RWPE2 (cell line): ENCODE measurements at regions not wholly inside any gene's neighbourhood (a gene's known extent, or its start where the extent isn't known, plus 50 kb on each side); places are given as distances from the start of the nearest gene placed in this dataset.
A peak's percentile ranks its signal among the peaks of the same experiment; 100 is the strongest.

ENCODE experiments used
- ATAC-seq: fragments of 200-7000 bp; cut with Tn5 transposase; 3 replicates; pipeline ENCODE4 v1.9.1; 2021; ENCODE audit warnings: low read depth
- DNase-seq: peaks from one replicate; pipeline ENCODE4 v3.0.0-alpha.2; 2020; ENCODE audit warnings: low spot score
- H3K27ac ChIP-seq: fragments of 450-650 bp; 2 replicates; pipeline ENCODE4 v1.5.1; 2017; ENCODE audit warnings: mild to moderate bottlenecking; ENCODE audit not compliant: poor library complexity, severe bottlenecking
- H3K27me3 ChIP-seq: fragments of 250-450 bp; sonication (Bioruptor Pico); 2 replicates; pipeline ENCODE4 v1.5.1; 2021; ENCODE audit warnings: mild to moderate bottlenecking, moderate library complexity; ENCODE audit not compliant: insufficient read depth, poor library complexity, severe bottlenecking
- H3K36me3 ChIP-seq: fragments of 250-450 bp; sonication (Bioruptor Pico); 2 replicates; pipeline ENCODE4 v1.5.1; 2020; ENCODE audit warnings: low read depth, mild to moderate bottlenecking, moderate library complexity
- H3K4me1 ChIP-seq: fragments of 250-450 bp; sonication (Bioruptor Pico); 2 replicates; pipeline ENCODE4 v1.5.1; 2021; ENCODE audit warnings: mild to moderate bottlenecking, moderate library complexity; ENCODE audit not compliant: insufficient read depth, poor library complexity, severe bottlenecking
- H3K4me3 ChIP-seq: fragments of 250-450 bp; sonication (Bioruptor Pico); 2 replicates; pipeline ENCODE4 v1.5.1; 2021; ENCODE audit warnings: mild to moderate bottlenecking, moderate library complexity; ENCODE audit not compliant: severe bottlenecking
- H3K9me3 ChIP-seq: fragments of 250-450 bp; sonication (Bioruptor Pico); 2 replicates; pipeline ENCODE4 v1.5.1; 2021; ENCODE audit warnings: mild to moderate bottlenecking, moderate library complexity; ENCODE audit not compliant: severe bottlenecking
- CTCF ChIP-seq: fragments of 450-650 bp; IDR thresholded peaks from one replicate; pipeline ENCODE4 v1.5.1; 2017; ENCODE audit warnings: mild to moderate bottlenecking, moderate library complexity; ENCODE audit not compliant: poor library complexity, severe bottlenecking

GRCh38 chr2:172232708-172233396 is 130.2 kb upstream of the DLX2 start:
- H3K4me3 ChIP-seq: no peak overlapping the region
- TF ChIP-seq CTCF: no peak
- no peak for DNase-seq

GRCh38 chr2:172233987-172234715 is 131.5 kb upstream of the DLX2 start:
- ATAC-seq: no peak
- TF ChIP-seq CTCF: no peak
- no peak for DNase-seq
- no peak overlapping the region for H3K4me3 ChIP-seq
- H3K9me3 ChIP-seq: no peaks in the 10 kb centered on the region
- no peaks in the 10 kb centered on the region for H3K27me3 ChIP-seq
- no peaks in the 10 kb centered on the region for H3K36me3 ChIP-seq
- no peak overlapping the region for H3K27ac ChIP-seq
- peaks cover 30% of the 10 kb centered on the region for H3K4me1 ChIP-seq

More at GRCh38 chr2:172232708-172233396, 130.2 kb upstream of the DLX2 start:
- H3K27me3 ChIP-seq: no peaks in the 10 kb centered on the region
- peak overlapping the region; percentile 84 for H3K27ac ChIP-seq
- ATAC-seq: no peak
- peaks cover 42% of the 10 kb centered on the region for H3K4me1 ChIP-seq
- no peaks in the 10 kb centered on the region for H3K9me3 ChIP-seq
- H3K36me3 ChIP-seq: no peaks in the 10 kb centered on the region

- Histone ChIP-seq H3K36me3 (no peaks in the 10 kb centered on the region), H3K9me3 (no peaks in the 10 kb centered on the region), H3K4me3 (no peak overlapping the region), H3K27me3 (no peaks in the 10 kb centered on the region), H3K27ac (no peak overlapping the region), H3K4me1 (peaks cover 26% of the 10 kb centered on the region)
- DNase-seq: no peak
- TF ChIP-seq CTCF: no peak
- ATAC-seq: no peak
Observed at GRCh38 chr2:172234716-172235691, 132.3 kb upstream of the DLX2 start.

- ATAC-seq (no peak), DNase-seq (no peak)
- H3K9me3 ChIP-seq: no peaks in the 10 kb centered on the region
- peaks cover 2% of the 10 kb centered on the region for H3K4me1 ChIP-seq
- no peak for TF ChIP-seq CTCF
- H3K27me3 ChIP-seq: no peaks in the 10 kb centered on the region
- no peak overlapping the region for H3K4me3 ChIP-seq
- no peaks in the 10 kb centered on the region for H3K36me3 ChIP-seq
- H3K27ac ChIP-seq: no peak overlapping the region
Observed at GRCh38 chr2:172239944-172240590, 137.4 kb upstream of the DLX2 start.
